H1 (cell line): ENCODE measurements at regions not wholly inside any gene's neighbourhood (a gene's known extent, or its start where the extent isn't known, plus 50 kb on each side); places are given as distances from the start of the nearest gene placed in this dataset.

Source experiments
- CTCF ChIA-PET: fragments of 300-600 bp; sonication (Branson Sonifier 250); formaldehyde crosslinking; loops from one replicate; lab custom pipeline; 2021; ENCODE audit not compliant: partially characterized antibody; lab: Charles Lee
- POLR2A ChIA-PET: fragments of 300-600 bp; sonication (Branson Sonifier 250); formaldehyde crosslinking; loops from one replicate; lab custom pipeline; 2021; ENCODE audit warnings: inconsistent platforms; ENCODE audit not compliant: partially characterized antibody; lab: Charles Lee
- DNase-seq, 2 experiments: peaks; one replicate each; pipeline versions ENCODE4 v3.0.0 to v3.0.0-alpha.2; 2010 to 2022; ENCODE audit warnings: low spot score in 2 of 2, low read depth in 1 of 2, mixed read lengths in 1 of 2
- FAIRE-seq: peaks from 2 replicates; lab custom pipeline; 2011; peaks lifted over from hg19 to GRCh38; lab: Jason Lieb, UNC
- H2AFZ ChIP-seq: 2 replicates; pipeline ENCODE4 v1.8.1; 2012; ENCODE audit warnings: low read length, inconsistent platforms
- H2AK5ac ChIP-seq: 2 replicates; pipeline ENCODE4 v1.6.1; 2013; ENCODE audit warnings: low read depth, low read length
- H2BK120ac ChIP-seq: replicated peaks from 2 replicates; pipeline ENCODE3; 2013; ENCODE audit warnings: low read depth, low read length, inconsistent platforms
- H2BK12ac ChIP-seq: 2 replicates; pipeline ENCODE4 v1.6.1; 2013; ENCODE audit warnings: low read depth, low read length
- H2BK15ac ChIP-seq: 2 replicates; pipeline ENCODE4 v1.6.1; 2013; ENCODE audit warnings: low read length
- H2BK20ac ChIP-seq: 2 replicates; pipeline ENCODE4 v1.6.1; 2013; ENCODE audit warnings: low read length
- H2BK5ac ChIP-seq: 2 replicates; pipeline ENCODE4 v1.6.1; 2013; ENCODE audit warnings: low read depth, low read length
- H3K14ac ChIP-seq: 2 replicates; pipeline ENCODE4 v1.6.1; 2013; ENCODE audit warnings: inconsistent platforms; ENCODE audit not compliant: insufficient read length
- H3K18ac ChIP-seq: 2 replicates; pipeline ENCODE4 v1.6.1; 2013; ENCODE audit warnings: low read length; ENCODE audit errors: extremely low read depth
- H3K23ac ChIP-seq: 2 replicates; pipeline ENCODE4 v1.6.1; 2013; ENCODE audit warnings: inconsistent platforms; ENCODE audit not compliant: insufficient read length
- H3K23me2 ChIP-seq: 2 replicates; pipeline ENCODE4 v1.6.1; 2013; ENCODE audit warnings: low read depth, low read length
- H3K27ac ChIP-seq: 2 replicates; pipeline ENCODE4 v1.6.1; 2011; ENCODE audit warnings: low read depth, low read length, inconsistent platforms
- H3K27me3 ChIP-seq, 4 experiments: replicated peaks in 1 of 4; 1 replicate in 1 of 4; 2 replicates in 3 of 4; pipeline versions ENCODE4 v1.6.1 to v1.8.1; 2011 to 2013; ENCODE audit warnings: low read length in 3 of 4, mild to moderate bottlenecking in 3 of 4, inconsistent platforms in 2 of 4, mixed read lengths in 2 of 4, moderate library complexity in 1 of 4; ENCODE audit not compliant: control insufficient read depth in 3 of 4, insufficient read depth in 3 of 4; ENCODE audit errors: extremely low read depth in 1 of 4
- H3K36me3 ChIP-seq, 4 experiments: 2 replicates each; pipeline versions ENCODE4 v1.6.1 to v1.8.1; 2011 to 2013; ENCODE audit warnings: mild to moderate bottlenecking in 4 of 4, low read length in 3 of 4, moderate library complexity in 2 of 4, control low read depth in 1 of 4, inconsistent platforms in 1 of 4; ENCODE audit not compliant: insufficient read depth in 4 of 4, control insufficient read depth in 2 of 4
- H3K4ac ChIP-seq: replicated peaks from 2 replicates; pipeline ENCODE3; 2013; ENCODE audit warnings: low read length, low read depth, mixed read lengths, inconsistent platforms; ENCODE audit not compliant: insufficient read length
- H3K4me1 ChIP-seq, 4 experiments: replicated peaks in 1 of 4; 1 replicate in 1 of 4; 2 replicates in 3 of 4; pipeline versions ENCODE4 v1.6.1 to v1.8.1; 2011 to 2013; ENCODE audit warnings: low read length in 3 of 4, inconsistent platforms in 2 of 4, mixed read lengths in 1 of 4; ENCODE audit not compliant: insufficient read depth in 4 of 4, control insufficient read depth in 3 of 4
- H3K4me2 ChIP-seq, 2 experiments: 2 replicates each; pipeline versions ENCODE4 v1.6.1 to v1.8.1; 2011 to 2013; ENCODE audit warnings: low read depth in 2 of 2, low read length in 2 of 2, control low read depth in 1 of 2, inconsistent platforms in 1 of 2, mild to moderate bottlenecking in 1 of 2; ENCODE audit not compliant: insufficient read depth in 1 of 2
- H3K4me3 ChIP-seq, 4 experiments: fragments of 200-600, 300-600 bp in 1 of 4; sonication (generic), shearing (Covaris generic), sonication (Bioruptor Twin) in 1 of 4; 2 replicates each; pipeline versions ENCODE4 v1.5.1 to v1.8.1; 2011 to 2016; ENCODE audit warnings: low read length in 4 of 4, low read depth in 3 of 4, control low read depth in 2 of 4, inconsistent platforms in 2 of 4, mild to moderate bottlenecking in 2 of 4, mixed read lengths in 1 of 4, moderate library complexity in 1 of 4; ENCODE audit not compliant: insufficient read depth in 2 of 4; ENCODE audit errors: extremely low read depth in 1 of 4
- H3K56ac ChIP-seq: replicated peaks from 2 replicates; pipeline ENCODE3; 2013; ENCODE audit warnings: low read depth, mild to moderate bottlenecking, mixed read lengths, low read length, inconsistent platforms; ENCODE audit not compliant: insufficient read length
- H3K79me1 ChIP-seq: 2 replicates; pipeline ENCODE4 v1.6.1; 2013; ENCODE audit warnings: low read depth, low read length, control low read depth
- H3K79me2 ChIP-seq, 2 experiments: 2 replicates each; pipeline versions ENCODE4 v1.6.1 to v1.8.1; 2012 to 2013; ENCODE audit warnings: low read length in 2 of 2, mild to moderate bottlenecking in 2 of 2, inconsistent platforms in 1 of 2; ENCODE audit not compliant: insufficient read depth in 2 of 2, control insufficient read depth in 1 of 2
- H3K9ac ChIP-seq, 4 experiments: replicated peaks in 1 of 4; 1 replicate in 1 of 4; 2 replicates in 3 of 4; pipeline versions ENCODE4 v1.6.1 to v1.8.1; 2011 to 2013; ENCODE audit warnings: low read depth in 3 of 4, low read length in 3 of 4, control low read depth in 2 of 4, mild to moderate bottlenecking in 2 of 4, moderate library complexity in 2 of 4, inconsistent platforms in 1 of 4; ENCODE audit errors: extremely low read depth in 1 of 4
- H3K9me3 ChIP-seq, 2 experiments: 2 replicates each; pipeline versions ENCODE4 v1.6.1 to v1.8.1; 2012 to 2013; ENCODE audit warnings: mild to moderate bottlenecking in 2 of 2, moderate library complexity in 2 of 2, control low read depth in 1 of 2, inconsistent platforms in 1 of 2, low read depth in 1 of 2, low read length in 1 of 2, mixed read lengths in 1 of 2; ENCODE audit not compliant: insufficient read depth in 2 of 2
- H4K20me1 ChIP-seq, 2 experiments: replicated peaks in 1 of 2; 2 replicates each; pipeline versions ENCODE3 to v1.8.1; 2011 to 2013; ENCODE audit warnings: inconsistent platforms in 2 of 2, low read length in 2 of 2, mild to moderate bottlenecking in 1 of 2; ENCODE audit not compliant: insufficient read depth in 2 of 2, control insufficient read depth in 1 of 2
- H4K5ac ChIP-seq: 2 replicates; pipeline ENCODE4 v1.6.1; 2013; ENCODE audit warnings: low read length, low read depth, mixed read lengths, inconsistent platforms; ENCODE audit not compliant: insufficient read length
- H4K8ac ChIP-seq: 2 replicates; pipeline ENCODE4 v1.8.0; 2013; ENCODE audit warnings: mild to moderate bottlenecking, moderate library complexity, low read length, inconsistent platforms; ENCODE audit not compliant: insufficient read depth; ENCODE audit errors: extremely low read depth
- H4K91ac ChIP-seq: replicated peaks from 2 replicates; pipeline ENCODE3; 2013; ENCODE audit warnings: low read length, mixed read lengths, inconsistent platforms; ENCODE audit not compliant: insufficient read length
- CBX5 ChIP-seq: fragments of 300-800, 300-1000 bp; sonication (generic); IDR thresholded peaks from 2 replicates; pipeline ENCODE4 v1.7.1; 2016; ENCODE audit warnings: antibody characterized with exemption, low read length, low read depth
- CEBPB ChIP-seq: IDR thresholded peaks from 2 replicates; pipeline ENCODE4 v1.6.1; 2012; ENCODE audit warnings: low read depth, low read length
- CHD1 ChIP-seq: IDR thresholded peaks from 2 replicates; pipeline ENCODE4 v1.6.1; 2012; ENCODE audit warnings: low read depth, low read length, improper control_type of control experiment
- EP300 ChIP-seq, 2 experiments: IDR thresholded peaks; 1 replicate in 1 of 2; 2 replicates in 1 of 2; pipeline ENCODE4 v1.6.1; 2011 to 2012; ENCODE audit warnings: low read depth in 2 of 2, low read length in 2 of 2, mild to moderate bottlenecking in 2 of 2, borderline replicate concordance in 1 of 2, inconsistent platforms in 1 of 2, moderate library complexity in 1 of 2
- KDM1A ChIP-seq: fragments of 200-600, 300-600 bp; sonication (generic); IDR thresholded peaks from 2 replicates; pipeline ENCODE4 v1.7.1; 2016; ENCODE audit warnings: mild to moderate bottlenecking, low read length, borderline replicate concordance
- KDM5A ChIP-seq: fragments of 200-600 bp; IDR thresholded peaks from 2 replicates; pipeline ENCODE4 v1.7.1; 2012; ENCODE audit warnings: mild to moderate bottlenecking, low read length, inconsistent platforms, mixed read lengths
- MAFK ChIP-seq: IDR thresholded peaks from 2 replicates; pipeline ENCODE4 v1.6.1; 2012; ENCODE audit warnings: low read depth, mild to moderate bottlenecking, improper control_type of control experiment, low read length
- MAX ChIP-seq: IDR thresholded peaks from 2 replicates; pipeline ENCODE4 v1.6.1; 2012; ENCODE audit warnings: inconsistent platforms
- NANOG ChIP-seq: IDR thresholded peaks from 2 replicates; pipeline ENCODE4 v1.6.1; 2011; ENCODE audit warnings: low read length, low read depth, mild to moderate bottlenecking, inconsistent platforms; ENCODE audit not compliant: insufficient read depth, poor library complexity, severe bottlenecking
- PHF8 ChIP-seq: fragments of 200-600 bp; sonication (generic); conservative IDR thresholded peaks from 2 replicates; pipeline ENCODE4 v1.7.1; 2012; ENCODE audit warnings: low read depth, mild to moderate bottlenecking, inconsistent platforms, low read length, moderate library complexity
- RBBP5 ChIP-seq: IDR thresholded peaks from 2 replicates; pipeline ENCODE4 v1.7.1; 2012; ENCODE audit warnings: low read depth, mild to moderate bottlenecking, inconsistent platforms, low read length, moderate library complexity, borderline replicate concordance
- SAP30 ChIP-seq: fragments of 300-600 bp; sonication (generic); IDR thresholded peaks from 2 replicates; pipeline ENCODE4 v1.7.1; 2012; ENCODE audit warnings: low read length, moderate library complexity, mild to moderate bottlenecking, inconsistent platforms; ENCODE audit not compliant: insufficient read depth, insufficient replicate concordance
- SIN3A ChIP-seq, 2 experiments: IDR thresholded peaks in 1 of 2; conservative IDR thresholded peaks in 1 of 2; 2 replicates each; pipeline ENCODE4 v1.6.1; 2011 to 2012; ENCODE audit warnings: low read length in 2 of 2, improper control_type of control experiment in 1 of 2, low read depth in 1 of 2, mild to moderate bottlenecking in 1 of 2
- SP2 ChIP-seq: IDR thresholded peaks from 2 replicates; pipeline ENCODE4 v1.6.1; 2012; ENCODE audit warnings: mild to moderate bottlenecking, low read length, inconsistent platforms
- WGBS, 2 experiments: shearing (Covaris generic) in 1 of 2; methylation state at CpG; one replicate each; pipeline versions ENCODE4 v1.1.6 to v1.1.7; 2013 to 2015; ENCODE audit warnings: low lambda C conversion rate in 2 of 2, mixed read lengths in 2 of 2, inconsistent platforms in 1 of 2, low coverage in 1 of 2, missing lambda C conversion rate in 1 of 2; ENCODE audit not compliant: insufficient replicate concordance in 2 of 2, insufficient coverage in 1 of 2, insufficient read length in 1 of 2; ENCODE audit errors: extremely low coverage in 1 of 2, missing lambda C conversion rate in 1 of 2; 5-methylcytosine and 5-hydroxymethylcytosine counted together

GRCh38 chr16:79721270-79721669 lies 120.7 kb upstream of the MAF start:
- Histone ChIP-seq H2BK12ac (no peak overlapping the region), H2AK5ac (no peak overlapping the region), H3K4me3 (no peak overlapping the region), H2AFZ (no peak overlapping the region), H4K20me1 (no peaks in the 10 kb centered on the region), H3K27me3 (no peaks in the 10 kb centered on the region), H3K79me1 (no peaks in the 10 kb centered on the region), H4K91ac (no peak overlapping the region), H3K56ac (no peak overlapping the region), H2BK120ac (no peak overlapping the region), H3K36me3 (no peaks in the 10 kb centered on the region), H2BK20ac (no peak overlapping the region), H3K23ac (no peak overlapping the region), H2BK15ac (no peak overlapping the region), H4K5ac (no peak overlapping the region), H3K4ac (no peak overlapping the region), H3K79me2 (no peaks in the 10 kb centered on the region), H3K9ac (no peak overlapping the region), H3K4me1 (peaks cover 0 to 6% (median 5%) of the 10 kb centered on the region in 4 experiments; a peak in 2 of 7 replicates), H3K9me3 (no peaks in the 10 kb centered on the region), H4K8ac (no peak overlapping the region), H3K18ac (no peak overlapping the region), H3K27ac (no peak overlapping the region), H3K14ac (no peak overlapping the region), H2BK5ac (no peak overlapping the region), H3K4me2 (no peak overlapping the region), H3K23me2 (peaks cover 9% of the 10 kb centered on the region; the same call in 1 of the 2 replicates)
- POLR2A ChIA-PET: no interaction called here
- CTCF ChIA-PET: interaction anchor here (1.3 kb wide), 1 partner anchor 13 kb away, joined by 3 read pairs; no protein-coding TSS in a partner anchor
- 84% methylated on average over 6 of the region's 6 CpGs; no CpG with 5 or more reads in 1 of the 2 experiments for WGBS, 2 experiments
- FAIRE-seq (no peak), DNase-seq (no peak)
- no peak for TF ChIP-seq CBX5
- TF ChIP-seq MAX: no peak
- TF ChIP-seq KDM1A: no peak
- TF ChIP-seq CEBPB: no peak
- no peak for TF ChIP-seq SIN3A (conservative IDR thresholded peaks at IDR 0.05 in 1 of 2, IDR thresholded peaks at IDR 0.05 in 1 of 2; ENCODE audit: low read depth in 1 of 2, low read length in 2 of 2)
- TF ChIP-seq CHD1: no peak
- TF ChIP-seq SAP30: no peak
- no peak for TF ChIP-seq PHF8
- no peak for TF ChIP-seq MAFK
- no peak for TF ChIP-seq EP300 (IDR thresholded peaks at IDR 0.05; ENCODE audit: borderline replicate concordance in 1 of 2, low read depth in 2 of 2, low read length in 2 of 2)
- TF ChIP-seq NANOG: no peak
- no peak for TF ChIP-seq KDM5A
- TF ChIP-seq SP2: no peak
- no peak for TF ChIP-seq RBBP5
